GM19328 (cell line): ENCODE measurements at regions not wholly inside any gene's neighbourhood (a gene's known extent, or its start where the extent isn't known, plus 50 kb on each side); places are given as distances from the start of the nearest gene placed in this dataset.

Source experiments
- ATAC-seq: cut with Tn5 transposase; IDR thresholded peaks from one replicate; pipeline ENCODE4 v1.9.1; 2021; ENCODE audit warnings: mild to moderate bottlenecking, moderate library complexity; ENCODE audit not compliant: unreplicated experiment

GRCh38 chr4:123832173-123833026 lies 435.8 kb downstream of the SPRY1 start:
- ATAC-seq = no peak

GRCh38 chr4:123833171-123833643 lies 436.6 kb downstream of the SPRY1 start:
- ATAC-seq = no peak

- ATAC-seq = no peak
These were observed 439.4 kb downstream of the SPRY1 start for GRCh38 chr4:123835831-123836590.

GRCh38 chr4:123836851-123837595 lies 440.4 kb downstream of the SPRY1 start:
- no peak for ATAC-seq

- ATAC-seq = no peak
These were observed 441.9 kb downstream of the SPRY1 start for GRCh38 chr4:123838474-123838873.

- ATAC-seq = no peak
These were observed 443.6 kb downstream of the SPRY1 start for GRCh38 chr4:123840197-123840596.

- ATAC-seq = no peak
These were observed 445.0 kb downstream of the SPRY1 start for GRCh38 chr4:123841447-123842121.

GRCh38 chr4:123843137-123843536 lies 446.5 kb downstream of the SPRY1 start:
- no peak for ATAC-seq

GRCh38 chr4:123844374-123844773 lies 447.8 kb downstream of the SPRY1 start:
- ATAC-seq = no peak

- ATAC-seq = no peak
These were observed 449.5 kb downstream of the SPRY1 start for GRCh38 chr4:123846092-123846491.

- ATAC-seq = no peak
These were observed 450.0 kb downstream of the SPRY1 start for GRCh38 chr4:123846561-123846960.

- no peak for ATAC-seq
These were observed 452.0 kb downstream of the SPRY1 start for GRCh38 chr4:123848606-123849005.

GRCh38 chr4:123849495-123849894 lies 452.9 kb downstream of the SPRY1 start:
- no peak for ATAC-seq

GRCh38 chr4:123851521-123851920 lies 454.9 kb downstream of the SPRY1 start:
- no peak for ATAC-seq

GRCh38 chr4:123853651-123854050 lies 457.1 kb downstream of the SPRY1 start:
- no peak for ATAC-seq

GRCh38 chr4:123856689-123857545 lies 460.3 kb downstream of the SPRY1 start:
- ATAC-seq = no peak

GRCh38 chr4:123858465-123858864 lies 461.9 kb downstream of the SPRY1 start:
- no peak for ATAC-seq

- ATAC-seq = no peak
These were observed 466.2 kb downstream of the SPRY1 start for GRCh38 chr4:123862812-123863211.

- ATAC-seq = no peak
These were observed 470.2 kb downstream of the SPRY1 start for GRCh38 chr4:123866796-123867195.
